Immature natural killer cell (primary cell): ENCODE measurements at regions not wholly inside any gene's neighbourhood (a gene's known extent, or its start where the extent isn't known, plus 50 kb on each side); places are given as distances from the start of the nearest gene placed in this dataset.
A peak's percentile ranks its signal among the peaks of the same experiment; 100 is the strongest.

Experiments
- DNase-seq, 3 donors: peaks; one replicate each; pipeline ENCODE4 v3.0.0; 2022; ENCODE audit warnings: mixed read lengths in 1 of 3
- H3K27ac Mint-ChIP-seq, 6 donors: one replicate each; pipeline ENCODE4 v1.8.0; 2020; ENCODE audit warnings: mixed read lengths in 6 of 6, mild to moderate bottlenecking in 5 of 6, inconsistent platforms in 4 of 6, moderate library complexity in 3 of 6
- H3K27me3 Mint-ChIP-seq, 3 donors: one replicate each; pipeline ENCODE4 v1.8.0; 2020 to 2021; ENCODE audit warnings: low read depth in 3 of 3, mild to moderate bottlenecking in 3 of 3, mixed read lengths in 3 of 3, moderate library complexity in 3 of 3, inconsistent platforms in 1 of 3
- H3K36me3 Mint-ChIP-seq, 3 donors: one replicate each; pipeline ENCODE4 v1.8.0; 2020; ENCODE audit warnings: mixed read lengths in 3 of 3, inconsistent platforms in 2 of 3, mild to moderate bottlenecking in 2 of 3
- H3K4me1 Mint-ChIP-seq, 2 donors: one replicate each; pipeline ENCODE4 v1.8.0; 2020; ENCODE audit warnings: inconsistent platforms in 2 of 2, mild to moderate bottlenecking in 2 of 2, mixed read lengths in 2 of 2, moderate library complexity in 1 of 2
- H3K4me3 Mint-ChIP-seq, 5 donors: one replicate each; pipeline ENCODE4 v1.8.0; 2020; ENCODE audit warnings: mild to moderate bottlenecking in 5 of 5, mixed read lengths in 5 of 5, inconsistent platforms in 3 of 5, moderate library complexity in 3 of 5
- H3K9me3 Mint-ChIP-seq, 6 donors: one replicate each; pipeline ENCODE4 v1.8.0; 2020; ENCODE audit warnings: mild to moderate bottlenecking in 6 of 6, mixed read lengths in 6 of 6, inconsistent platforms in 4 of 6, moderate library complexity in 3 of 6

DNA sequence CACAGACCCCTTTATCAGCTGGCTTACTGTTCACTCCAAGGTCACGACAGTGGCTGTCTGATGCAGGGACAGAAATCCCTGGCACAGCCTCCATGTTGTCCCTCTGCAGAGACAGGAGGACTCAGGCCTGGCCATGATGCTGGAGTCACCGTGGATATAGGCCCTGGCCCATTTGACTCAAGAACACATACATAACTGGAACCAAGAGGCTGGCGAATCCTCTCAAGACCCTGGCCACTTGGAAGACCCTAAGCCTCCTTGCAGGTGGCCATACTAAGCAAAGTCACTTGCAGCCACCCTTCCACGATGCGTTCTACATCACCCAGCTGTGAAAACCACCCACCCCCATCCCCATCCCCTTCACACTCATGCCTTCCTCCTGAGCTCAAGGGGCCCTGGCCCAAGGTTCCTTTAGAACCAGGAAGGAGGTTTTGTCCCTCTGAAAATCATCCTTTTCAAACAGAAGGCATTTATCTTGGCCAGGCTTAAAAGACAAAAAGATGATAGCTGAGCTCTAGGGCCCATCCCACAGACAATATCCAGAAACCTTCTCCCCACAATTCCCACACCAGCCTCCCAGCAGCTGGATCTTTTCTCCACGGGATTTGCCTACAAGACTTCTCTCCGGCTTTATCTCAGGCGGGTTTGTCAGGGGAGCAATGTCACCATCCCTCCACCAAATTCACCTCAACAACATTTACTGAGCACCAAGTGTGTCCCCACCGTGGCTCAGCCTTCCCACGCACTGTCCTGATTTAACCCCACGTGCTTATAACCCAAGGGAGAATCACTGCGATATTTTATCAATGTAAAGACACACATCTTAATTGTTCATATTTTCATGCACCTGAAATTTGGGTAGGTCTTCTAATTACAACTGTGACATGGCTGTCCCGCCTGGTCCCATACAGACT lies 123.4 kb upstream of the SERPIND1 start:
- no peaks in the 10 kb centered on the region for H3K9me3 Mint-ChIP-seq
- no peaks in the 10 kb centered on the region for H3K36me3 Mint-ChIP-seq
- no peak overlapping the region for H3K27ac Mint-ChIP-seq
- H3K4me3 Mint-ChIP-seq: no peak overlapping the region
- peaks cover 1 to 12% of the 10 kb centered on the region in 2 donors for H3K4me1 Mint-ChIP-seq
- DNase-seq: no peak
- H3K27me3 Mint-ChIP-seq: no peaks in the 10 kb centered on the region

DNA sequence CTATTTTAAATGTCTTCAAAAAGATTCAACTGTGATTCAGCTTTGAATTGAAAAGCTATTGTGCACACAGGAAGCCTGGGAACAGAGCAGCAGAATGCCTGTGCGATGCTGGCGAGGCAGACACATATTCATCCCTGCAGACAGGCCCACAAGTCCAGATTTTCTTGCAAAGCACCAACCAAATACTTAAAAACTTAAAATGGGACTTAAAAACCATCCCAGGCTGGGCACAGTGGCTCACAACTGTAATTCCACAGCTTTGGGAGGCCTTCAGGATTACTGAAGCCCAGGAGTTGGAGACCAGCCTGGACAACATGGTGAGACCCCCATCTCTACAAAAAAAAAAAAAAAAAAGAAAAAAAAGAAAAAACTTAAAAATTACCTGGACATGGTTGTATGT lies 122.6 kb upstream of the SERPIND1 start:
- peaks cover 1 to 12% of the 10 kb centered on the region in 2 donors for H3K4me1 Mint-ChIP-seq
- no peak overlapping the region for H3K4me3 Mint-ChIP-seq
- no peak overlapping the region for H3K27ac Mint-ChIP-seq
- no peaks in the 10 kb centered on the region for H3K27me3 Mint-ChIP-seq
- no peaks in the 10 kb centered on the region for H3K9me3 Mint-ChIP-seq
- DNase-seq: no peak
- H3K36me3 Mint-ChIP-seq: no peaks in the 10 kb centered on the region

DNA sequence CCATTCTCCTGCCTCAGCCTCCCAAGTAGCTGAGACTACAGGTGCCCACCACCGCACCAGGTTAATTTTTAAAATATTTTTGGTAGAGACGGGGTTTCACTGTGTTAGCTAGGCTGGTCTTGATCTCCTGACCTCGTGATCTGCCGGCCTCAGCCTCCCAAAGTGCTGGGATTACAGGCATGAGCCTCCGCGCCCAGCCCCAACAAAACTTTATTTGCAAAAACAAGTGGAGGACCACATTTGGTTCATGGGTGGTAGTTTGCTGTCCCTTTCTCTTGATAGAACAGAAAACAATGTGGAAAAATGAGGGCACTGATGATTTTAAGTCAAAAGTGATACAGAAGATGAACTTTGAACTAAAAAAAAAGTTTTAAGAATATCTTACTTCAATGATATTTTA lies 121.8 kb upstream of the SERPIND1 start:
- no peak overlapping the region for H3K4me3 Mint-ChIP-seq
- H3K27me3 Mint-ChIP-seq: peaks cover 0 to 1% (median 0%) of the 10 kb centered on the region in 3 donors
- no peaks in the 10 kb centered on the region for H3K36me3 Mint-ChIP-seq
- no peak overlapping the region for H3K27ac Mint-ChIP-seq
- peaks cover 1 to 18% of the 10 kb centered on the region in 2 donors for H3K4me1 Mint-ChIP-seq
- no peak for DNase-seq
- no peaks in the 10 kb centered on the region for H3K9me3 Mint-ChIP-seq

DNA sequence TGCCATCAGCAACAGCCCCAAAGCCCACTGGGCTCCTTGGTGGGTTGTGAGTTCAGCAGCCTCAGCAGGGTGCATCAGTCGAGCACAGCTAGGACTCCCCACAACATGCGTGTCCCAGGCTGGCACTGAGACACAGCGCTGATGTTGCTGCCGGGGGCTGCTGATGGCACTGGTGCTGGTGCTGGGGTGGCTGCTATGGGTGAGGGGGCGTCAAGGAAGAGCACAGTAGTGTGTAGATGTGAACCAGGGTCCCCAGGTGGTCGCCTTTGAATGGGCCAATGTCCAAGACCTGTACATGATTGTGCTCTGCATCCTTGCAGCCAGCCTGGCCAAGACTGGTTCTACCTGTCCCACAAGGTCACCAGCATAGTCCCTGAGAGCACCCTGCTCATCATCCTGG lies 121.3 kb upstream of the SERPIND1 start:
- peaks cover 0 to 1% (median 0%) of the 10 kb centered on the region in 3 donors for H3K27me3 Mint-ChIP-seq
- H3K36me3 Mint-ChIP-seq: no peaks in the 10 kb centered on the region
- H3K4me1 Mint-ChIP-seq: peaks cover 1 to 22% of the 10 kb centered on the region in 2 donors
- H3K27ac Mint-ChIP-seq: no peak overlapping the region
- no peaks in the 10 kb centered on the region for H3K9me3 Mint-ChIP-seq
- no peak overlapping the region for H3K4me3 Mint-ChIP-seq
- no peak for DNase-seq

DNA sequence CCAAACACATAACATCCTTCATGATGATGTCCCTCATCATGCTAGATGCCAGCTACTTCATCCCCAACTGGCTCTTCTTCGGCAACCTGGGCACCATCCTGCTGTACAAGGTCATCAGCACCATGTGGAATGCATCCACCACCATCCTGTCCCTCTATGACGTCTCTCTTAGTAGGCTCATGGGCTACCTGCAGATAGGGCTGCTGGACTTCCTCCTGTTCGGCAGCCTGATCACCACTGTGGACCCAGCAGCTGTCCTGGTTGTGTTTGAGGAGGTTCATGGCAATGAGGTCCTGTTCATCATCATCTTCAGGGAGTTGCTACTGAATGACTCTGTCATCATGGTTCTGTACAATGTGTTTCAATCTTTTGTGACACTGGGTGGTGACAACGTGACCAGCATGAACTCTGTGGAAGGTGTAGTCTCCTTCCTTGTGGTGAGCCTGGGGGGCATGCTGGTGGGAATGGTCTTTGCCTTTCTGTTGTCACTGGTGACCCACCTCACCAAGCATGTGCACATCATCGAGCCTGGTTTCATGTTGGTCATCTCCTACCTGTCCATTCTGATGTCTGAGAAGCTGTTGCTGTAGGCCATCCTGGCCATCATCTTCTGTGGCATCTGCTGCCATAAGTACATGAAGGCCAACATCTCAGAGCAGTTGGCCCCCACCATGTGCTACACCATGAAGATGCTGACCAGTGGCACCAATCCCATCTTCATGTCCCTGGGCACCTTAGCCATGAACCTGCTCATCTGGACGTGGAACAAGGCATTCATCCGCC lies 120.7 kb upstream of the SERPIND1 start:
- H3K9me3 Mint-ChIP-seq: no peaks in the 10 kb centered on the region
- no peak for DNase-seq
- no peak overlapping the region for H3K27ac Mint-ChIP-seq
- H3K36me3 Mint-ChIP-seq: no peaks in the 10 kb centered on the region
- peaks cover 1 to 22% of the 10 kb centered on the region in 2 donors for H3K4me1 Mint-ChIP-seq
- H3K27me3 Mint-ChIP-seq: peaks cover 0 to 1% (median 0%) of the 10 kb centered on the region in 3 donors
- no peak overlapping the region for H3K4me3 Mint-ChIP-seq

DNA sequence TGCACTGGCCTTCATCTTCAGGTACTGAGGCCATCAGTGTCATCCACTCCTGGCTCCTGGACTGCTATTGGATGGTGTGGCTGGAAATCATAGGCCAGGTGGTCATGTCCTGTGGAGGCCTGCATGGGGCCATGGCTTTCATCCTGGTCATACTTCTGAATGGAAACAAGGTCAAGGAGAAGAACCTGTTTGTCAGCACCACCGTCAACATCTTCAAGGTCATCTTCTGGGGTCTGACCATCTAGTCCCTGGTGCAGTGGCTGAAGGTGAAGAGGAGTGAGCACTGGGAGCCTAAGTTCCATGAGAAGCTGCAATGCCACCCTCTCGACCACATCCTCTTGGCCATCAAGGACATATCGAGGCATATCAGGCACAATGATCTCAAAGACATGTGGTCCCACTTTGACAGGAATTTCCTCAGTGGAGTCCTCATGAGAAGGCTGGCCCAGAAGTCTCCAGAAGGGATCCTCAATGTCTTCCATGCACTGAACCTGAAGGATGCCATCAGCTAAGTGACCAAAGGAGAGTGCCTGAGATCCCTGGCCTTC lies 120.0 kb upstream of the SERPIND1 start:
- H3K27ac Mint-ChIP-seq: no peak overlapping the region
- H3K36me3 Mint-ChIP-seq: no peaks in the 10 kb centered on the region
- H3K9me3 Mint-ChIP-seq: no peaks in the 10 kb centered on the region
- H3K4me3 Mint-ChIP-seq: no peak overlapping the region
- H3K27me3 Mint-ChIP-seq: peaks cover 0 to 1% (median 0%) of the 10 kb centered on the region in 3 donors
- H3K4me1 Mint-ChIP-seq: peaks cover 1 to 16% of the 10 kb centered on the region in 2 donors
- DNase-seq: no peak

DNA sequence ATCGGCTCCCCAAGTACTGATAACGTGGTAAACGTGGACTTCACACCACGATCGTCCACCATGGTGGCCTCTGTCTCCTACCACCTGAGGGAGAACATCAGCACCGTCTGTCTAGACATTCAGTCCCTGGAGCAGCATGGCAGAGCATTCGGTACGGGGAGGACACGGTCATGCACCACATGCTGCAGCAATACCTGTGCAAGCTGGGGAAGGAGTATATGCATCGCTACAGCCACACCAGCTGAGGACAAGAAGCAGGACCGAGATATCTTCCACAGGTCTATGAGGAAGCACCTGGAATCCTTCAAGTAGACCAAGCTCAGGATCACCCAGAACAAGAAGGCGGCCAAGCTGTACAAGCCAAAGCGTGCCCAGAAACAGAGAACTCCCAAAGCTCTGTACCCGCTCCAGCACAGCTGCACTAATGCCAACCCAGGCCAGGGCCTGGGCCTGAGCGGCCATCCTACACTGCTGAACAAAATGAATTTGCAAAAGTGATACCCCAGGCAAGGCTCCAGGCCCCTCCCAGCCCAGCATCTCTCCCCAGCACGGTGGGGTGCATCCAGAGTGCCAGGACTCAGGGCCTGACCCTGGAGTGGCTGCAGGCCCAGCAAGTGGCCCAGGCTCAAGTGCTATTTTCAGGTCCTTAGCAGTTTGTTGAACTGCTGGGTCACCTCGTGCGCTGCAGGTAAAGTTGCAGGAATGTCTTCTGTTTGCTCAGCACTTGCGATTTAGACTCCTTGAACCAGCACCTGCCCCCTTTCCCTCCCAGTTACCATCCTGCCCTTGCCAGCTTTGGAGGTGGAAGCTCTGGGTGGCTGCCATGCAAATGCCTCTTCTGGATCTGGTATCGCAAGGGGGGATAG lies 119.3 kb upstream of the SERPIND1 start:
- peaks cover 0 to 3% (median 0%) of the 10 kb centered on the region in 3 donors for H3K27me3 Mint-ChIP-seq
- no peak overlapping the region for H3K27ac Mint-ChIP-seq
- DNase-seq: no peak
- H3K36me3 Mint-ChIP-seq: no peaks in the 10 kb centered on the region
- no peak overlapping the region for H3K4me3 Mint-ChIP-seq
- peaks cover 0 to 11% of the 10 kb centered on the region in 2 donors for H3K4me1 Mint-ChIP-seq
- no peaks in the 10 kb centered on the region for H3K9me3 Mint-ChIP-seq

DNA sequence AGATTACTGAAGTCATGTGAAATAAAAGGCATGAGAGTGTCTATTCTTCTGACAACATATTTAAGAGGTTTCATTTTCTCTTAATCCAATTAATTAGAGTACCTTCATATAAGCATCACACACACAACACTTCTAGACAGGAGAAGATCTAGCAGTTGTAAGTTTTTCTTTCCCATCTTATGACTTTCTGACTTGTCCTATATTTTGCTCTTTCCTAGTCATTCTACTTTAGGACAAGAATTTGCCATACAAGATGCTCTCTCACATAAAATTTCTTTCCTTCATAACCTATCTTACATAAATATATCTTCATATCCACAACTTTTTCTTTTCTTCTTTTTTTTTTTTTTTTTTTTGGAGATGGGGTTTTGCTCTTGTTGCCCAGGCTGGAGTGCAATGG lies 118.3 kb upstream of the SERPIND1 start:
- H3K9me3 Mint-ChIP-seq: no peaks in the 10 kb centered on the region
- H3K4me1 Mint-ChIP-seq: peaks cover 0 to 11% of the 10 kb centered on the region in 2 donors
- no peak for DNase-seq
- H3K4me3 Mint-ChIP-seq: no peak overlapping the region
- H3K27me3 Mint-ChIP-seq: peaks cover 0 to 5% (median 5%) of the 10 kb centered on the region in 3 donors
- H3K27ac Mint-ChIP-seq: peak overlapping the region in 1 of 6 donors; percentile 0
- H3K36me3 Mint-ChIP-seq: no peaks in the 10 kb centered on the region

DNA sequence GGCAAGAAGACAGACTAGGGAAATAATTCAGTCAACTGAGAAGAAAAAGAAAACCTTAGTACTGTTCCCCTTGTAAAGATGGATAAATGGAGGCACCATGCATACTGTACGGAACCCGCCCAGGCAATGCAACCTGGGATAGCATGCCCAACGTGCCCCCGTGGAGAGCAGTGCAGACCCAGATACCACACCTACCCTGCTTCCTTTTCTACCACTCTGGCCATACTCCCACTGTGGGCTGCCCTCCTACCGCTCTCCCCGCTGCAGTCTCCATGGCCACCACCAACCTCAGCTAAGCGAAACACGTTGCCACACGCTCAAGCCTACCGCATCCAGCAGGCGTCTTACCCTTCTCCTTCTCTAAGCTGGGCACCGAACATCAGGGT lies 117.4 kb upstream of the SERPIND1 start:
- Mint-ChIP-seq H3K27me3 (peaks cover 0 to 8% (median 7%) of the 10 kb centered on the region in 3 donors), H3K36me3 (no peaks in the 10 kb centered on the region), H3K9me3 (no peaks in the 10 kb centered on the region), H3K27ac (no peak overlapping the region), H3K4me3 (no peak overlapping the region), H3K4me1 (peaks cover 0 to 11% of the 10 kb centered on the region in 2 donors)
- DNase-seq: no peak

DNA sequence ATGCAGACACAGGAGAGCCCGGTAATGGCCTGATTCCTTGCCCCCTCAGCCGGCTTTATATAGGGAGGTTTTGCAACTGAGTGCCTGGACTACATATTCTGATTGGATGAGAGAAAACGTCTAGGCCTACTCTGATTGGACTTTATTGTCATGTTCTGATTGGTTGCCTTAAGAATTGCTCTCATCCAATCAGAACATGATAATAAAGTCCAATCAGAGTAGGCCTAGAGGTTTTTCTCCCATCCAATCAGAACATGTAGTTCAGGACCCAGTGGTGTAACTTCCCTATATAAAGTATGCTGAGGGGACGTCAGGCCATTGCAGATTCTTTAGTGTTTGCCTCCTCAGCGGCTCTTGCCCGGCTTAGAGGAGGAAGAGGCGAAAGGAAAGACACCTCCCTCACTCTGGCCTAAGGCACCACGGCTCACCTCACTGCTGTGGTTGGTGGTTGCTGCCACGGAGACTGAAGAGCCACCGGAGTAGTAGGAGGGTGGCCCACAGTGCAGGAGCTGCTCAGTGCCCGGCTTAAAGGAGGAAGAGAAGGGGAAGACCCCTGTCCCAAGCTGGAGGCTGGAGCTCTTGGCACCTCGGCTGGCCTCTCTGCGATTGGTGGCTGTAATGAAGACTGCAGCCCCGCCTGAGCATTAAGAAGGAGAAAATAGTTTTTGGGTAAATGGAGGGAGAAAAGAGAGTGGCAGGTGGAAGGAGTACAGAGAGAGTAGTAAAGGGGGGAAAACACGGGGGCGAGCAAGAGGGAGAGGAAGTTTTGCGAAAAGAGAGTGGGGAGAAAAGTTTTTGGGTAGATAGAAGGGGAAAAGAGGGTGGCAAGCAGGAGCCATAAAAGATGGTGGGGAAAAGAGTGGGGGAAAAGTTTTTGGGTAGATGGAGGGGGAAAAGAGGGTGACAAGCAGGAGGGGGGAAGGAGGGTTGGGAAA lies 116.7 kb upstream of the SERPIND1 start:
- Mint-ChIP-seq H3K27me3 (peaks cover 0 to 9% (median 7%) of the 10 kb centered on the region in 3 donors), H3K27ac (peak overlapping the region in 2 of 6 donors; percentile 37 to 74), H3K4me3 (no peak overlapping the region)

More for the DNA sequence above, 116.7 kb upstream of the SERPIND1 start:
- H3K9me3 Mint-ChIP-seq: no peaks in the 10 kb centered on the region
- peak in 1 of 3 donors; percentile 6 for DNase-seq
- peaks cover 0 to 11% of the 10 kb centered on the region in 2 donors for H3K4me1 Mint-ChIP-seq
- H3K36me3 Mint-ChIP-seq: no peaks in the 10 kb centered on the region
